WTC11 (cell line): ENCODE measurements at regions not wholly inside any gene's neighbourhood (a gene's known extent, or its start where the extent isn't known, plus 50 kb on each side); places are given as distances from the start of the nearest gene placed in this dataset.

Experiments used
- ATAC-seq: fragments of 200-7000 bp; cut with Tn5 transposase; 2 replicates; pipeline ENCODE4 v1.10.0; 2021; ENCODE audit warnings: mild to moderate bottlenecking, moderate library complexity
- CTCF ChIA-PET: fragments of 300-600 bp; sonication (Branson Sonifier 250); formaldehyde crosslinking; loops from one replicate; lab custom pipeline; 2021; ENCODE audit warnings: antibody characterized with exemption; lab: Charles Lee
- POLR2A ChIA-PET: fragments of 350-600 bp; sonication (Branson Sonifier 250); formaldehyde crosslinking; loops from one replicate; lab custom pipeline; 2021; ENCODE audit warnings: antibody characterized with exemption; lab: Charles Lee
- DNase-seq: peaks from one replicate; pipeline ENCODE4 v3.0.0; 2021; ENCODE audit warnings: low spot score
- H3K27ac Mint-ChIP-seq: 2 replicates; pipeline ENCODE4 v1.8.0; 2021; ENCODE audit warnings: mixed read lengths
- H3K27me3 Mint-ChIP-seq: 2 replicates; pipeline ENCODE4 v1.8.0; 2021; ENCODE audit warnings: low read depth, mild to moderate bottlenecking, moderate library complexity, mixed read lengths
- H3K36me3 Mint-ChIP-seq: 2 replicates; pipeline ENCODE4 v1.8.0; 2021; ENCODE audit warnings: mixed read lengths
- H3K4me1 Mint-ChIP-seq: 2 replicates; pipeline ENCODE4 v1.8.0; 2022; ENCODE audit warnings: mixed read lengths
- H3K4me3 Mint-ChIP-seq: 2 replicates; pipeline ENCODE4 v1.8.0; 2021; ENCODE audit warnings: mild to moderate bottlenecking, moderate library complexity, mixed read lengths
- H3K9me3 Mint-ChIP-seq: 2 replicates; pipeline ENCODE4 v1.8.0; 2021; ENCODE audit warnings: mixed read lengths
- CREM ChIP-seq: sonication (generic); formaldehyde crosslinking; IDR thresholded peaks from 2 replicates; pipeline ENCODE4 v1.8.1; 2022; ENCODE audit warnings: mild to moderate bottlenecking, missing genetic modification reagents, moderate library complexity
- ELF4 ChIP-seq: sonication (generic); formaldehyde crosslinking; IDR thresholded peaks from 2 replicates; pipeline ENCODE4 v1.8.1; 2022; ENCODE audit warnings: low read depth, mild to moderate bottlenecking, moderate library complexity, missing genetic modification reagents
- ESRRA ChIP-seq: sonication (generic); formaldehyde crosslinking; IDR thresholded peaks from 2 replicates; pipeline ENCODE4 v1.8.1; 2022; ENCODE audit warnings: mild to moderate bottlenecking, missing genetic modification reagents, borderline replicate concordance
- ETV6 ChIP-seq: sonication (generic); formaldehyde crosslinking; IDR thresholded peaks from 2 replicates; pipeline ENCODE4 v1.8.1; 2022; ENCODE audit warnings: mild to moderate bottlenecking, missing genetic modification reagents
- FOXK1 ChIP-seq: sonication (generic); formaldehyde crosslinking; IDR thresholded peaks from 2 replicates; pipeline ENCODE4 v1.8.0; 2022; ENCODE audit warnings: mild to moderate bottlenecking, moderate library complexity, missing genetic modification reagents
- FOXP1 ChIP-seq: sonication (generic); formaldehyde crosslinking; IDR thresholded peaks from 2 replicates; pipeline ENCODE4 v1.8.0; 2022; ENCODE audit warnings: missing genetic modification reagents, mild to moderate bottlenecking, moderate library complexity, borderline replicate concordance
- IRF2 ChIP-seq: sonication (generic); formaldehyde crosslinking; IDR thresholded peaks from 2 replicates; pipeline ENCODE4 v1.8.0; 2022; ENCODE audit warnings: low read depth, missing genetic modification reagents, borderline replicate concordance
- JUN ChIP-seq: sonication (generic); formaldehyde crosslinking; IDR thresholded peaks from 2 replicates; pipeline ENCODE4 v1.8.0; 2023; ENCODE audit warnings: mild to moderate bottlenecking, missing genetic modification reagents
- MYBL2 ChIP-seq: sonication (generic); formaldehyde crosslinking; IDR thresholded peaks from 2 replicates; pipeline ENCODE4 v1.8.1; 2023; ENCODE audit warnings: mild to moderate bottlenecking, moderate library complexity, missing genetic modification reagents
- NFE2L1 ChIP-seq: sonication (generic); formaldehyde crosslinking; IDR thresholded peaks from 2 replicates; pipeline ENCODE4 v1.8.1; 2023; ENCODE audit warnings: missing genetic modification reagents
- NR1H2 ChIP-seq: sonication (generic); formaldehyde crosslinking; IDR thresholded peaks from 2 replicates; pipeline ENCODE4 v1.9.0; 2021; ENCODE audit warnings: mild to moderate bottlenecking, moderate library complexity, missing genetic modification reagents
- PRRX2 ChIP-seq: fragments of 250-450 bp; sonication (Bioruptor Pico); IDR thresholded peaks from 2 replicates; pipeline ENCODE4 v1.8.0; 2021; ENCODE audit warnings: mild to moderate bottlenecking
- RELA ChIP-seq: sonication (generic); formaldehyde crosslinking; IDR thresholded peaks from 2 replicates; pipeline ENCODE4 v1.8.1; 2022; ENCODE audit warnings: missing genetic modification reagents, mild to moderate bottlenecking, borderline replicate concordance
- SOX15 ChIP-seq: fragments of 250-450 bp; sonication (Bioruptor Pico); IDR thresholded peaks from 2 replicates; pipeline ENCODE4 v1.9.0; 2021; ENCODE audit warnings: mild to moderate bottlenecking
- TEAD1 ChIP-seq: sonication (generic); formaldehyde crosslinking; IDR thresholded peaks from 2 replicates; pipeline ENCODE4 v1.8.0; 2022; ENCODE audit warnings: mild to moderate bottlenecking, missing genetic modification reagents
- ZBTB21 ChIP-seq: sonication (generic); formaldehyde crosslinking; IDR thresholded peaks from 2 replicates; pipeline ENCODE4 v1.8.1; 2023; ENCODE audit warnings: mild to moderate bottlenecking, missing genetic modification reagents, borderline replicate concordance
- ZNF121 ChIP-seq: sonication (generic); formaldehyde crosslinking; IDR thresholded peaks from 2 replicates; pipeline ENCODE4 v1.8.0; 2023; ENCODE audit warnings: missing genetic modification reagents
- ZNF219 ChIP-seq: sonication (generic); formaldehyde crosslinking; IDR thresholded peaks from 2 replicates; pipeline ENCODE4 v1.8.0; 2023; ENCODE audit warnings: missing genetic modification reagents, mild to moderate bottlenecking, borderline replicate concordance
- ZNF416 ChIP-seq: fragments of 250-450 bp; sonication (Bioruptor Pico); IDR thresholded peaks from 2 replicates; pipeline ENCODE4 v1.9.0; 2021; ENCODE audit warnings: mild to moderate bottlenecking, inconsistent platforms
- TF ChIP-seq, protein P1 (sequence below): sonication (generic); formaldehyde crosslinking; conservative IDR thresholded peaks from 2 replicates; pipeline ENCODE4 v1.8.1; 2022; ENCODE audit warnings: mild to moderate bottlenecking, missing genetic modification reagents
- TF ChIP-seq, protein P2 (sequence below): fragments of 250-450 bp; sonication (Bioruptor Pico); IDR thresholded peaks from 2 replicates; pipeline ENCODE4 v1.9.0; 2021; ENCODE audit warnings: mild to moderate bottlenecking, borderline replicate concordance
- TF ChIP-seq, protein P3 (sequence below): sonication (generic); formaldehyde crosslinking; IDR thresholded peaks from 2 replicates; pipeline ENCODE4 v1.8.0; 2022; ENCODE audit warnings: mild to moderate bottlenecking, missing genetic modification reagents
- TF ChIP-seq, protein P4 (sequence below): fragments of 200-600 bp; IDR thresholded peaks from 2 replicates; pipeline ENCODE4 v1.8.0; 2022; ENCODE audit warnings: antibody characterized with exemption
- TF ChIP-seq, protein P5 (sequence below): sonication (generic); formaldehyde crosslinking; IDR thresholded peaks from 2 replicates; pipeline ENCODE4 v1.8.0; 2022; ENCODE audit warnings: mild to moderate bottlenecking, missing genetic modification reagents
- TF ChIP-seq, protein P6 (sequence below): sonication (generic); formaldehyde crosslinking; IDR thresholded peaks from 2 replicates; pipeline ENCODE4 v1.8.1; 2022; ENCODE audit warnings: mild to moderate bottlenecking, missing genetic modification reagents, moderate library complexity, borderline replicate concordance
- TF ChIP-seq, protein P7 (sequence below): sonication (generic); formaldehyde crosslinking; IDR thresholded peaks from 2 replicates; pipeline ENCODE4 v1.8.1; 2022; ENCODE audit warnings: low read depth, mild to moderate bottlenecking, moderate library complexity, missing genetic modification reagents, borderline replicate concordance

DNA sequence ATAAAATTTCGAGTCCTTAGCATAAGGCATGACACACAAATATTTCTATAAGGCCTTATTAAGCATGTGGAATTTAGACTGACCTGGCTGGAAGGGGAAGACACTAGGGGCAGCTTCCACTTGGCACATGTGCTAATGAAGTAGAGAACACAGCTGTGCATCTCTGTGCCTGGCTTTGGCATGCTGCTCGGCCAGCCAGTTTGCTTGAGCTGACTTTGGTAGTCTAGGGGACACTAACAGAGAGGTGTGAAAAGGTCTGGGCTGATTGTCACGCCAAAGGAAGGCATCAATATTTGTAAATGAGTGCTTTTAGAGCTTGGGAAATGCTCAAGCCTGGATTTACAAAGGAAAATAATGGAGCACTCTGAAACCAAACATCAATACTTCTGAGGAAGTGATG is 723.7 kb downstream of the PRELID2 start:
- Mint-ChIP-seq H3K4me3 (no peak overlapping the region), H3K4me1 (peaks cover 21% of the 10 kb centered on the region), H3K27ac (no peak overlapping the region), H3K36me3 (no peaks in the 10 kb centered on the region)
- CTCF ChIA-PET: interaction anchor here (0.7 kb wide), 1 partner anchor 624 kb away, joined by 3 read pairs; no protein-coding TSS in a partner anchor
- TF ChIP-seq, protein P1, sequence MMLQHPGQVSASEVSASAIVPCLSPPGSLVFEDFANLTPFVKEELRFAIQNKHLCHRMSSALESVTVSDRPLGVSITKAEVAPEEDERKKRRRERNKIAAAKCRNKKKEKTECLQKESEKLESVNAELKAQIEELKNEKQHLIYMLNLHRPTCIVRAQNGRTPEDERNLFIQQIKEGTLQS (CRISPR knock-in tag): no peak
- TF ChIP-seq FOXP1 (CRISPR knock-in tag): no peak
- no peak for TF ChIP-seq ZBTB21
- TF ChIP-seq JUN (CRISPR knock-in tag): no peak
- no peak for TF ChIP-seq MYBL2 (CRISPR knock-in tag)
- TF ChIP-seq ZNF416 (CRISPR knock-in tag): no peak
- TF ChIP-seq IRF2: no peak
- no peak for TF ChIP-seq ZNF121
- TF ChIP-seq PRRX2: no peak
- TF ChIP-seq, protein P2, sequence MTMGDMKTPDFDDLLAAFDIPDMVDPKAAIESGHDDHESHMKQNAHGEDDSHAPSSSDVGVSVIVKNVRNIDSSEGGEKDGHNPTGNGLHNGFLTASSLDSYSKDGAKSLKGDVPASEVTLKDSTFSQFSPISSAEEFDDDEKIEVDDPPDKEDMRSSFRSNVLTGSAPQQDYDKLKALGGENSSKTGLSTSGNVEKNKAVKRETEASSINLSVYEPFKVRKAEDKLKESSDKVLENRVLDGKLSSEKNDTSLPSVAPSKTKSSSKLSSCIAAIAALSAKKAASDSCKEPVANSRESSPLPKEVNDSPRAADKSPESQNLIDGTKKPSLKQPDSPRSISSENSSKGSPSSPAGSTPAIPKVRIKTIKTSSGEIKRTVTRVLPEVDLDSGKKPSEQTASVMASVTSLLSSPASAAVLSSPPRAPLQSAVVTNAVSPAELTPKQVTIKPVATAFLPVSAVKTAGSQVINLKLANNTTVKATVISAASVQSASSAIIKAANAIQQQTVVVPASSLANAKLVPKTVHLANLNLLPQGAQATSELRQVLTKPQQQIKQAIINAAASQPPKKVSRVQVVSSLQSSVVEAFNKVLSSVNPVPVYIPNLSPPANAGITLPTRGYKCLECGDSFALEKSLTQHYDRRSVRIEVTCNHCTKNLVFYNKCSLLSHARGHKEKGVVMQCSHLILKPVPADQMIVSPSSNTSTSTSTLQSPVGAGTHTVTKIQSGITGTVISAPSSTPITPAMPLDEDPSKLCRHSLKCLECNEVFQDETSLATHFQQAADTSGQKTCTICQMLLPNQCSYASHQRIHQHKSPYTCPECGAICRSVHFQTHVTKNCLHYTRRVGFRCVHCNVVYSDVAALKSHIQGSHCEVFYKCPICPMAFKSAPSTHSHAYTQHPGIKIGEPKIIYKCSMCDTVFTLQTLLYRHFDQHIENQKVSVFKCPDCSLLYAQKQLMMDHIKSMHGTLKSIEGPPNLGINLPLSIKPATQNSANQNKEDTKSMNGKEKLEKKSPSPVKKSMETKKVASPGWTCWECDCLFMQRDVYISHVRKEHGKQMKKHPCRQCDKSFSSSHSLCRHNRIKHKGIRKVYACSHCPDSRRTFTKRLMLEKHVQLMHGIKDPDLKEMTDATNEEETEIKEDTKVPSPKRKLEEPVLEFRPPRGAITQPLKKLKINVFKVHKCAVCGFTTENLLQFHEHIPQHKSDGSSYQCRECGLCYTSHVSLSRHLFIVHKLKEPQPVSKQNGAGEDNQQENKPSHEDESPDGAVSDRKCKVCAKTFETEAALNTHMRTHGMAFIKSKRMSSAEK (CRISPR knock-in tag): no peak
- TF ChIP-seq, protein P3, sequence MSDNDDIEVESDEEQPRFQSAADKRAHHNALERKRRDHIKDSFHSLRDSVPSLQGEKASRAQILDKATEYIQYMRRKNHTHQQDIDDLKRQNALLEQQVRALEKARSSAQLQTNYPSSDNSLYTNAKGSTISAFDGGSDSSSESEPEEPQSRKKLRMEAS: no peak
- TF ChIP-seq, all 79 proteins: peak for 0
- POLR2A ChIA-PET: no interaction called here
- Mint-ChIP-seq H3K27me3 (no peaks in the 10 kb centered on the region), H3K9me3 (peaks cover 8% of the 10 kb centered on the region; the same call in 1 of the 2 replicates)
- ATAC-seq (no peak), DNase-seq (no peak)

DNA sequence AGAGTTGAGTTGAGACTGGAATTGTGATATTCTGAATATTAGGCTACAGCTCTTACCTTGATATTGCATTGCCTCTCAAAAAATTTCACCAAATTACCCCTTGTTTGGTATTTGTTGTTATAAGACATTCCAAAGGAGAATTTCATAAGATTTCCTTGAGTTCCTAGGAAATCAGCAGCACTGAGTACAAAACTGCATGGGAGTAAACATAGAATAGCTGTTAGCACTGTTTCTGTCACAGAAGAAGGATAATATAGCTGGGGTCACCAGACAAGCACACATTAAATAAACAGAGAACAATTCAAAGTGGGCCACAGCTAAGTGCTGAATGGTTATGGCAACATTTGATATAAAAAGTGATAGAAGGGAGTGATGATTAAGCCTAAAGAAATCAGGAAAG is 724.3 kb downstream of the PRELID2 start:
- ATAC-seq (no peak), DNase-seq (no peak)
- ChIA-PET POLR2A (no interaction called here), CTCF (interaction anchor here (0.7 kb wide), 1 partner anchor 624 kb away, joined by 3 read pairs; no protein-coding TSS in a partner anchor)
- Mint-ChIP-seq H3K27ac (no peak overlapping the region), H3K4me3 (no peak overlapping the region), H3K4me1 (peaks cover 21% of the 10 kb centered on the region), H3K9me3 (peaks cover 8% of the 10 kb centered on the region; the same call in 1 of the 2 replicates), H3K36me3 (no peaks in the 10 kb centered on the region), H3K27me3 (no peaks in the 10 kb centered on the region)
- TF ChIP-seq, protein P4, sequence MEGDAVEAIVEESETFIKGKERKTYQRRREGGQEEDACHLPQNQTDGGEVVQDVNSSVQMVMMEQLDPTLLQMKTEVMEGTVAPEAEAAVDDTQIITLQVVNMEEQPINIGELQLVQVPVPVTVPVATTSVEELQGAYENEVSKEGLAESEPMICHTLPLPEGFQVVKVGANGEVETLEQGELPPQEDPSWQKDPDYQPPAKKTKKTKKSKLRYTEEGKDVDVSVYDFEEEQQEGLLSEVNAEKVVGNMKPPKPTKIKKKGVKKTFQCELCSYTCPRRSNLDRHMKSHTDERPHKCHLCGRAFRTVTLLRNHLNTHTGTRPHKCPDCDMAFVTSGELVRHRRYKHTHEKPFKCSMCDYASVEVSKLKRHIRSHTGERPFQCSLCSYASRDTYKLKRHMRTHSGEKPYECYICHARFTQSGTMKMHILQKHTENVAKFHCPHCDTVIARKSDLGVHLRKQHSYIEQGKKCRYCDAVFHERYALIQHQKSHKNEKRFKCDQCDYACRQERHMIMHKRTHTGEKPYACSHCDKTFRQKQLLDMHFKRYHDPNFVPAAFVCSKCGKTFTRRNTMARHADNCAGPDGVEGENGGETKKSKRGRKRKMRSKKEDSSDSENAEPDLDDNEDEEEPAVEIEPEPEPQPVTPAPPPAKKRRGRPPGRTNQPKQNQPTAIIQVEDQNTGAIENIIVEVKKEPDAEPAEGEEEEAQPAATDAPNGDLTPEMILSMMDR: no peak
- TF ChIP-seq ETV6 (CRISPR knock-in tag) (no peak), FOXK1 (CRISPR knock-in tag) (no peak), RELA (no peak), TEAD1 (CRISPR knock-in tag) (no peak), ZBTB21 (no peak), NR1H2 (CRISPR knock-in tag) (no peak), ELF4 (no peak), SOX15 (CRISPR knock-in tag) (no peak), NFE2L1 (CRISPR knock-in tag) (no peak), ZNF219 (CRISPR knock-in tag) (no peak), CREM (no peak), ESRRA (CRISPR knock-in tag) (no peak)
- TF ChIP-seq, protein P5, sequence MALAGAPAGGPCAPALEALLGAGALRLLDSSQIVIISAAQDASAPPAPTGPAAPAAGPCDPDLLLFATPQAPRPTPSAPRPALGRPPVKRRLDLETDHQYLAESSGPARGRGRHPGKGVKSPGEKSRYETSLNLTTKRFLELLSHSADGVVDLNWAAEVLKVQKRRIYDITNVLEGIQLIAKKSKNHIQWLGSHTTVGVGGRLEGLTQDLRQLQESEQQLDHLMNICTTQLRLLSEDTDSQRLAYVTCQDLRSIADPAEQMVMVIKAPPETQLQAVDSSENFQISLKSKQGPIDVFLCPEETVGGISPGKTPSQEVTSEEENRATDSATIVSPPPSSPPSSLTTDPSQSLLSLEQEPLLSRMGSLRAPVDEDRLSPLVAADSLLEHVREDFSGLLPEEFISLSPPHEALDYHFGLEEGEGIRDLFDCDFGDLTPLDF (CRISPR knock-in tag): no peak
- TF ChIP-seq, protein P1 (CRISPR knock-in tag): no peak
- TF ChIP-seq, protein P6, sequence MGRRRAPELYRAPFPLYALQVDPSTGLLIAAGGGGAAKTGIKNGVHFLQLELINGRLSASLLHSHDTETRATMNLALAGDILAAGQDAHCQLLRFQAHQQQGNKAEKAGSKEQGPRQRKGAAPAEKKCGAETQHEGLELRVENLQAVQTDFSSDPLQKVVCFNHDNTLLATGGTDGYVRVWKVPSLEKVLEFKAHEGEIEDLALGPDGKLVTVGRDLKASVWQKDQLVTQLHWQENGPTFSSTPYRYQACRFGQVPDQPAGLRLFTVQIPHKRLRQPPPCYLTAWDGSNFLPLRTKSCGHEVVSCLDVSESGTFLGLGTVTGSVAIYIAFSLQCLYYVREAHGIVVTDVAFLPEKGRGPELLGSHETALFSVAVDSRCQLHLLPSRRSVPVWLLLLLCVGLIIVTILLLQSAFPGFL: no peak
- TF ChIP-seq, protein P7, sequence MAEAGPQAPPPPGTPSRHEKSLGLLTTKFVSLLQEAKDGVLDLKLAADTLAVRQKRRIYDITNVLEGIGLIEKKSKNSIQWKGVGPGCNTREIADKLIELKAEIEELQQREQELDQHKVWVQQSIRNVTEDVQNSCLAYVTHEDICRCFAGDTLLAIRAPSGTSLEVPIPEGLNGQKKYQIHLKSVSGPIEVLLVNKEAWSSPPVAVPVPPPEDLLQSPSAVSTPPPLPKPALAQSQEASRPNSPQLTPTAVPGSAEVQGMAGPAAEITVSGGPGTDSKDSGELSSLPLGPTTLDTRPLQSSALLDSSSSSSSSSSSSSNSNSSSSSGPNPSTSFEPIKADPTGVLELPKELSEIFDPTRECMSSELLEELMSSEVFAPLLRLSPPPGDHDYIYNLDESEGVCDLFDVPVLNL (CRISPR knock-in tag): no peak
